ENCODE measurements at regions not wholly inside any gene's neighbourhood (a gene's known extent, or its start where the extent isn't known, plus 50 kb on each side); places are given as distances from the start of the nearest gene placed in this dataset.
A peak's percentile ranks its signal among the peaks of the same experiment; 100 is the strongest.

GRCh38 chr15:99449514-99449913, 116.3 kb upstream of the MEF2A start:
- H3K27me3 ChIP-seq (ENCODE audit: control insufficient read depth, low read length) = 0 out of 2 replicates have a peak, but pooled peaks cover 4% of the 10 kb centered on the region
- TF ChIP-seq CTCF (IDR thresholded peaks at IDR 0.05; ENCODE audit: low read depth, low read length, poor library complexity, severe bottlenecking) = no peak
- no peak for TF ChIP-seq EZH2phosphoT487 (IDR thresholded peaks at IDR 0.05; ENCODE audit: borderline replicate concordance, low read length)
- no peak overlapping the region for H3K4me3 ChIP-seq (ENCODE audit: low read length)
- H3K4me2 ChIP-seq (ENCODE audit: low read length) = no peak overlapping the region
- no peaks in the 10 kb centered on the region for H3K79me2 ChIP-seq (ENCODE audit: control insufficient read depth, low read length)
- no peaks in the 10 kb centered on the region for H4K20me1 ChIP-seq (ENCODE audit: control insufficient read depth, insufficient read depth, low read depth, low read length)
- no peaks in the 10 kb centered on the region for H3F3A ChIP-seq (ENCODE audit: control insufficient read depth, insufficient read depth)
- H3K4me1 ChIP-seq (ENCODE audit: control insufficient read depth, low read length) = peaks cover 31% of the 10 kb centered on the region
- no peaks in the 10 kb centered on the region for H3K36me3 ChIP-seq (ENCODE audit: control insufficient read depth, low read length)
- no peaks in the 10 kb centered on the region for H3K9me2 ChIP-seq (replicated peaks; ENCODE audit: control insufficient read depth, low read length)
- H3K9me3 ChIP-seq (ENCODE audit: control insufficient read depth, insufficient read depth, low read length) = no peaks in the 10 kb centered on the region
- no peak overlapping the region for H3K27ac ChIP-seq (ENCODE audit: low read depth, low read length)

GRCh38 chr15:99450896-99451358, 114.9 kb upstream of the MEF2A start:
- H3K4me2 ChIP-seq (ENCODE audit: low read length) = peak overlapping the region; percentile 28; the same call in 1 of the 2 replicates
- peaks cover 31% of the 10 kb centered on the region for H3K4me1 ChIP-seq (ENCODE audit: control insufficient read depth, low read length)
- no peaks in the 10 kb centered on the region for H3K9me3 ChIP-seq (ENCODE audit: control insufficient read depth, insufficient read depth, low read length)
- no peaks in the 10 kb centered on the region for H3K27me3 ChIP-seq (ENCODE audit: control insufficient read depth, low read length)
- H3K9me2 ChIP-seq (replicated peaks; ENCODE audit: control insufficient read depth, low read length) = no peaks in the 10 kb centered on the region
- no peak overlapping the region for H3K4me3 ChIP-seq (ENCODE audit: low read length)
- H3K36me3 ChIP-seq (ENCODE audit: control insufficient read depth, low read length) = no peaks in the 10 kb centered on the region
- no peak overlapping the region for H3K27ac ChIP-seq (ENCODE audit: low read depth, low read length)
- no peaks in the 10 kb centered on the region for H3K79me2 ChIP-seq (ENCODE audit: control insufficient read depth, low read length)
- H3F3A ChIP-seq (ENCODE audit: control insufficient read depth, insufficient read depth) = no peaks in the 10 kb centered on the region
- H4K20me1 ChIP-seq (ENCODE audit: control insufficient read depth, insufficient read depth, low read depth, low read length) = no peaks in the 10 kb centered on the region
- TF ChIP-seq CTCF (IDR thresholded peaks at IDR 0.05; ENCODE audit: low read depth, low read length, poor library complexity, severe bottlenecking) = no peak
- no peak for TF ChIP-seq EZH2phosphoT487 (IDR thresholded peaks at IDR 0.05; ENCODE audit: borderline replicate concordance, low read length)

- H3K9me3 ChIP-seq (ENCODE audit: control insufficient read depth, insufficient read depth, low read length) = no peaks in the 10 kb centered on the region
- H3K27me3 ChIP-seq (ENCODE audit: control insufficient read depth, low read length) = no peaks in the 10 kb centered on the region
- H4K20me1 ChIP-seq (ENCODE audit: control insufficient read depth, insufficient read depth, low read depth, low read length) = no peaks in the 10 kb centered on the region
- H3K36me3 ChIP-seq (ENCODE audit: control insufficient read depth, low read length) = no peaks in the 10 kb centered on the region
- no peak overlapping the region for H3K4me3 ChIP-seq (ENCODE audit: low read length)
- H3F3A ChIP-seq (ENCODE audit: control insufficient read depth, insufficient read depth) = no peaks in the 10 kb centered on the region
- H3K79me2 ChIP-seq (ENCODE audit: control insufficient read depth, low read length) = no peaks in the 10 kb centered on the region
- H3K9me2 ChIP-seq (replicated peaks; ENCODE audit: control insufficient read depth, low read length) = no peaks in the 10 kb centered on the region
- TF ChIP-seq EZH2phosphoT487 (IDR thresholded peaks at IDR 0.05; ENCODE audit: borderline replicate concordance, low read length) = no peak
- no peak for TF ChIP-seq CTCF (IDR thresholded peaks at IDR 0.05; ENCODE audit: low read depth, low read length, poor library complexity, severe bottlenecking)
- no peak overlapping the region for H3K4me2 ChIP-seq (ENCODE audit: low read length)
- no peak overlapping the region for H3K27ac ChIP-seq (ENCODE audit: low read depth, low read length)
- peaks cover 31% of the 10 kb centered on the region for H3K4me1 ChIP-seq (ENCODE audit: control insufficient read depth, low read length)
Observed at GRCh38 chr15:99451484-99451883, 114.3 kb upstream of the MEF2A start.
